ENCODE measurements at regions not wholly inside any gene's neighbourhood (a gene's known extent, or its start where the extent isn't known, plus 50 kb on each side); places are given as distances from the start of the nearest gene placed in this dataset.
"Not testable (repeated sequence)": the region's sequence is repeated elsewhere in the genome, so short reads cannot be mapped to it uniquely, and the experiment has no call there.

- DNase-seq (no peak), ATAC-seq (peak in 4 of 8 donors; percentile 41 to 64 (median 60))
- intact Hi-C loops (cut with DNase I) = loop anchor here in 6 of 10 donors (5.0 to 10.0 kb wide), 3 partner anchors 91 to 499 kb away; no protein-coding TSS in a partner anchor
- 58 to 65% methylated on average over 9 of the region's 9 CpGs for WGBS, 2 donors
- H3K4me1 ChIP-seq = peaks cover 0 to 29% (median 0%) of the 10 kb centered on the region in 9 donors
- H3K36me3 ChIP-seq = no peaks in the 10 kb centered on the region
- H3K9me3 ChIP-seq = no peaks in the 10 kb centered on the region
- H3K27me3 ChIP-seq = peaks cover 0 to 6% (median 0%) of the 10 kb centered on the region in 7 donors
- no peak for TF ChIP-seq CTCF (IDR thresholded peaks at IDR 0.05)
- H3K4me3 ChIP-seq = peak overlapping the region in 8 of 10 donors; percentile 2 to 42 (median 32)
- peak overlapping the region in 7 of 10 donors; percentile 20 to 71 (median 37) for H3K27ac ChIP-seq
These were observed 103.9 kb downstream of the ALG10 start for GRCh38 chr12:34126239-34126641.

GRCh38 chr12:34126805-34127204 lies 104.5 kb downstream of the ALG10 start:
- peak overlapping the region in 5 of 10 donors; percentile 20 to 71 (median 52) for H3K27ac ChIP-seq
- intact Hi-C loops (cut with DNase I) = loop anchor here in 6 of 10 donors (5.0 to 10.0 kb wide), 3 partner anchors 90 to 498 kb away; no protein-coding TSS in a partner anchor
- no peak for TF ChIP-seq CTCF (IDR thresholded peaks at IDR 0.05)
- H3K27me3 ChIP-seq = peaks cover 0 to 6% (median 0%) of the 10 kb centered on the region in 7 donors
- DNase-seq (no peak), ATAC-seq (peak in 2 of 8 donors; percentile 30 to 52)
- H3K36me3 ChIP-seq = no peaks in the 10 kb centered on the region
- no peak overlapping the region for H3K4me3 ChIP-seq
- H3K9me3 ChIP-seq = no peaks in the 10 kb centered on the region
- WGBS, 2 donors = 64 to 88% methylated on average over 1 of the region's 1 CpG
- H3K4me1 ChIP-seq = peaks cover 0 to 29% (median 0%) of the 10 kb centered on the region in 9 donors

GRCh38 chr12:34127379-34127778 lies 105.1 kb downstream of the ALG10 start:
- not testable (repeated sequence) for H3K36me3 ChIP-seq, ATAC-seq, H3K27me3 ChIP-seq, H3K4me3 ChIP-seq, H3K9me3 ChIP-seq, DNase-seq
- H3K4me1 ChIP-seq = peaks cover 0 to 29% (median 0%) of the 10 kb centered on the region in 9 donors
- H3K27ac ChIP-seq = peak overlapping the region in 1 of 10 donors; percentile 5
- intact Hi-C loops (cut with DNase I) = loop anchor here in 6 of 10 donors (5.0 to 10.0 kb wide), 3 partner anchors 90 to 497 kb away; no protein-coding TSS in a partner anchor
- 38 to 40% methylated on average over 2 of the region's 2 CpGs for WGBS, 2 donors

- Histone ChIP-seq H3K4me3 (no peak overlapping the region), H3K9me3 (peaks cover 0 to 9% (median 0%) of the 10 kb centered on the region in 11 donors), H3K36me3 (no peaks in the 10 kb centered on the region), H3K4me1 (no peaks in the 10 kb centered on the region), H3K27me3 (peaks cover 0 to 4% (median 0%) of the 10 kb centered on the region in 7 donors), H3K27ac (no peak overlapping the region)
- DNase-seq = no peak
- intact Hi-C loops (cut with DNase I) = no loop called here
- ATAC-seq = no peak
- TF ChIP-seq CTCF (IDR thresholded peaks at IDR 0.05) = no peak
- WGBS, 2 donors = 79 to 83% methylated on average over 11 of the region's 11 CpGs
These were observed 120.1 kb downstream of the ALG10 start for GRCh38 chr12:34142430-34142829.

GRCh38 chr12:34151019-34151418 lies 128.7 kb downstream of the ALG10 start:
- H3K4me1 ChIP-seq = no peaks in the 10 kb centered on the region
- no peak for TF ChIP-seq CTCF (IDR thresholded peaks at IDR 0.05)
- intact Hi-C loops (cut with DNase I) = no loop called here
- no peak overlapping the region for H3K4me3 ChIP-seq
- peaks cover 0 to 7% (median 0%) of the 10 kb centered on the region in 7 donors for H3K27me3 ChIP-seq
- ATAC-seq (no peak), DNase-seq (no peak)
- H3K9me3 ChIP-seq = no peaks in the 10 kb centered on the region
- no peaks in the 10 kb centered on the region for H3K36me3 ChIP-seq
- H3K27ac ChIP-seq = no peak overlapping the region
